Naive thymus-derived CD8-positive, alpha-beta T cell (primary cell): ENCODE measurements at regions not wholly inside any gene's neighbourhood (a gene's known extent, or its start where the extent isn't known, plus 50 kb on each side); places are given as distances from the start of the nearest gene placed in this dataset.
"Not testable (repeated sequence)": the region's sequence is repeated elsewhere in the genome, so short reads cannot be mapped to it uniquely, and the experiment has no call there.

Experiments used
- ATAC-seq, 2 donors: fragments of 150-1000 bp; cut with Tn5 transposase in 1 of 2; sonication (Bioruptor Pico), chemical (Tn5 transposase) in 1 of 2; 1 replicate in 1 of 2; 2 replicates in 1 of 2; pipeline ENCODE4 v1.10.0; 2021; ENCODE audit warnings: mild to moderate bottlenecking in 2 of 2, moderate library complexity in 2 of 2
- POLR2A ChIA-PET: fragments of 350-600 bp; sonication (Branson Sonifier 250); formaldehyde crosslinking; loops from one replicate; lab custom pipeline; 2021; ENCODE audit warnings: antibody characterized with exemption; lab: Charles Lee
- DNase-seq, 10 donors: peaks; one replicate each; pipeline versions ENCODE4 v3.0.0 to v3.0.0-alpha.2; 2020 to 2022
- H3K27ac Mint-ChIP-seq, 10 donors: one replicate each; pipeline ENCODE4 v1.8.0; 2020 to 2022; ENCODE audit warnings: mild to moderate bottlenecking in 10 of 10, mixed read lengths in 10 of 10, moderate library complexity in 4 of 10, inconsistent platforms in 1 of 10
- H3K27me3 Mint-ChIP-seq, 5 donors: one replicate each; pipeline ENCODE4 v1.8.0; 2021 to 2022; ENCODE audit warnings: mixed read lengths in 5 of 5
- H3K36me3 Mint-ChIP-seq, 3 donors: one replicate each; pipeline ENCODE4 v1.8.0; 2020 to 2022; ENCODE audit warnings: mixed read lengths in 3 of 3, mild to moderate bottlenecking in 2 of 3, inconsistent platforms in 1 of 3
- H3K4me1 Mint-ChIP-seq, 4 donors: one replicate each; pipeline ENCODE4 v1.8.0; 2021 to 2022; ENCODE audit warnings: mixed read lengths in 4 of 4
- H3K4me3 Mint-ChIP-seq, 10 donors: one replicate each; pipeline ENCODE4 v1.8.0; 2020 to 2022; ENCODE audit warnings: mild to moderate bottlenecking in 10 of 10, mixed read lengths in 10 of 10, moderate library complexity in 6 of 10, inconsistent platforms in 1 of 10
- H3K9me3 Mint-ChIP-seq, 9 donors: one replicate each; pipeline ENCODE4 v1.8.0; 2020 to 2022; ENCODE audit warnings: mixed read lengths in 9 of 9, mild to moderate bottlenecking in 3 of 9, inconsistent platforms in 1 of 9, moderate library complexity in 1 of 9

- no peaks in the 10 kb centered on the region for H3K27me3 Mint-ChIP-seq
- POLR2A ChIA-PET = no interaction called here
- no peaks in the 10 kb centered on the region for H3K36me3 Mint-ChIP-seq
- H3K4me1 Mint-ChIP-seq = no peaks in the 10 kb centered on the region
- H3K27ac Mint-ChIP-seq = no peak overlapping the region
- ATAC-seq (no peak), DNase-seq (no peak)
- H3K4me3 Mint-ChIP-seq = no peak overlapping the region
- H3K9me3 Mint-ChIP-seq = peaks cover 0 to 5% (median 0%) of the 10 kb centered on the region in 9 donors
These were observed 154.8 kb upstream of the CYLC2 start for GRCh38 chr9:102840335-102840734.

- ATAC-seq = no peak
- Mint-ChIP-seq H3K27ac (no peak overlapping the region), H3K27me3 (no peaks in the 10 kb centered on the region), H3K36me3 (no peaks in the 10 kb centered on the region), H3K9me3 (peaks cover 0 to 5% (median 0%) of the 10 kb centered on the region in 9 donors), H3K4me1 (no peaks in the 10 kb centered on the region), H3K4me3 (no peak overlapping the region)
- DNase-seq = no peak
- POLR2A ChIA-PET = no interaction called here
These were observed 162.3 kb upstream of the CYLC2 start for GRCh38 chr9:102832814-102833213.

- H3K9me3 Mint-ChIP-seq = peaks cover 0 to 15% (median 8%) of the 10 kb centered on the region in 9 donors
- no peak for ATAC-seq
- no peaks in the 10 kb centered on the region for H3K4me1 Mint-ChIP-seq
- POLR2A ChIA-PET = no interaction called here
- peaks cover 0 to 5% (median 0%) of the 10 kb centered on the region in 3 donors for H3K36me3 Mint-ChIP-seq
- no peaks in the 10 kb centered on the region for H3K27me3 Mint-ChIP-seq
- no peak overlapping the region for H3K27ac Mint-ChIP-seq
- H3K4me3 Mint-ChIP-seq = no peak overlapping the region
- DNase-seq = no peak
These were observed 198.9 kb upstream of the CYLC2 start for GRCh38 chr9:102796244-102796643.

- Mint-ChIP-seq H3K4me1 (no peaks in the 10 kb centered on the region), H3K36me3 (peaks cover 0 to 5% (median 0%) of the 10 kb centered on the region in 3 donors), H3K4me3 (no peak overlapping the region), H3K9me3 (peaks cover 0 to 15% (median 7%) of the 10 kb centered on the region in 9 donors), H3K27me3 (no peaks in the 10 kb centered on the region), H3K27ac (no peak overlapping the region)
- ATAC-seq (no peak), DNase-seq (no peak)
- POLR2A ChIA-PET = no interaction called here
These were observed 199.6 kb upstream of the CYLC2 start for GRCh38 chr9:102795532-102795931.

GRCh38 chr9:102779356-102779755 lies 215.8 kb upstream of the CYLC2 start:
- Mint-ChIP-seq H3K9me3 (peaks cover 0 to 13% (median 6%) of the 10 kb centered on the region in 9 donors), H3K4me1 (no peaks in the 10 kb centered on the region), H3K27me3 (no peaks in the 10 kb centered on the region), H3K27ac (no peak overlapping the region), H3K4me3 (no peak overlapping the region), H3K36me3 (no peaks in the 10 kb centered on the region)
- ATAC-seq (no peak), DNase-seq (no peak)
- POLR2A ChIA-PET = no interaction called here

- ATAC-seq (no peak), DNase-seq (no peak)
- H3K4me1 Mint-ChIP-seq = no peaks in the 10 kb centered on the region
- peaks cover 0 to 13% (median 6%) of the 10 kb centered on the region in 9 donors for H3K9me3 Mint-ChIP-seq
- H3K27ac Mint-ChIP-seq = no peak overlapping the region
- no peak overlapping the region for H3K4me3 Mint-ChIP-seq
- H3K27me3 Mint-ChIP-seq = no peaks in the 10 kb centered on the region
- POLR2A ChIA-PET = no interaction called here
- H3K36me3 Mint-ChIP-seq = no peaks in the 10 kb centered on the region
These were observed 216.4 kb upstream of the CYLC2 start for GRCh38 chr9:102778746-102779145.

GRCh38 chr9:102770704-102771103 lies 224.4 kb upstream of the CYLC2 start:
- H3K4me1 Mint-ChIP-seq = no peaks in the 10 kb centered on the region
- H3K36me3 Mint-ChIP-seq = no peaks in the 10 kb centered on the region
- POLR2A ChIA-PET = no interaction called here
- no peak for DNase-seq
- H3K4me3 Mint-ChIP-seq = no peak overlapping the region
- H3K27me3 Mint-ChIP-seq = no peaks in the 10 kb centered on the region
- no peak overlapping the region for H3K27ac Mint-ChIP-seq
- H3K9me3 Mint-ChIP-seq = peaks cover 0 to 9% (median 1%) of the 10 kb centered on the region in 9 donors
- no peak for ATAC-seq

GRCh38 chr9:102769307-102769706 lies 225.8 kb upstream of the CYLC2 start:
- H3K27ac Mint-ChIP-seq = no peak overlapping the region
- H3K36me3 Mint-ChIP-seq = no peaks in the 10 kb centered on the region
- POLR2A ChIA-PET = no interaction called here
- H3K4me1 Mint-ChIP-seq = no peaks in the 10 kb centered on the region
- DNase-seq (no peak), ATAC-seq (no peak)
- H3K4me3 Mint-ChIP-seq = no peak overlapping the region
- H3K9me3 Mint-ChIP-seq = peaks cover 0 to 11% (median 1%) of the 10 kb centered on the region in 9 donors
- H3K27me3 Mint-ChIP-seq = no peaks in the 10 kb centered on the region

GRCh38 chr9:102768002-102768401 lies 227.1 kb upstream of the CYLC2 start:
- Mint-ChIP-seq H3K27me3 (no peaks in the 10 kb centered on the region), H3K9me3 (peaks cover 0 to 16% (median 7%) of the 10 kb centered on the region in 9 donors), H3K36me3 (no peaks in the 10 kb centered on the region), H3K27ac (no peak overlapping the region), H3K4me1 (no peaks in the 10 kb centered on the region), H3K4me3 (no peak overlapping the region)
- ATAC-seq (no peak), DNase-seq (no peak)
- POLR2A ChIA-PET = no interaction called here

GRCh38 chr9:102767076-102767475 lies 228.1 kb upstream of the CYLC2 start:
- ATAC-seq (no peak), DNase-seq (no peak)
- Mint-ChIP-seq H3K36me3 (no peaks in the 10 kb centered on the region), H3K27ac (no peak overlapping the region), H3K4me1 (no peaks in the 10 kb centered on the region), H3K4me3 (no peak overlapping the region), H3K27me3 (no peaks in the 10 kb centered on the region), H3K9me3 (peaks cover 0 to 16% (median 9%) of the 10 kb centered on the region in 9 donors)
- POLR2A ChIA-PET = no interaction called here

GRCh38 chr9:102740578-102740977 lies 254.6 kb upstream of the CYLC2 start:
- Mint-ChIP-seq H3K36me3 (no peaks in the 10 kb centered on the region), H3K9me3 (peaks cover 5 to 45% (median 11%) of the 10 kb centered on the region in 9 donors), H3K4me3 (no peak overlapping the region), H3K27me3 (no peaks in the 10 kb centered on the region), H3K27ac (no peak overlapping the region), H3K4me1 (no peaks in the 10 kb centered on the region)
- no peak for ATAC-seq
- POLR2A ChIA-PET = no interaction called here
- DNase-seq = no peak

GRCh38 chr9:102728946-102729345 lies 266.2 kb upstream of the CYLC2 start:
- no peaks in the 10 kb centered on the region for H3K27me3 Mint-ChIP-seq
- H3K4me3 Mint-ChIP-seq = no peak overlapping the region
- peaks cover 0 to 27% (median 14%) of the 10 kb centered on the region in 9 donors for H3K9me3 Mint-ChIP-seq
- H3K36me3 Mint-ChIP-seq = peaks cover 0 to 10% (median 0%) of the 10 kb centered on the region in 3 donors
- no peaks in the 10 kb centered on the region for H3K4me1 Mint-ChIP-seq
- POLR2A ChIA-PET = no interaction called here
- DNase-seq = no peak
- no peak overlapping the region for H3K27ac Mint-ChIP-seq
- no peak for ATAC-seq

- Mint-ChIP-seq H3K36me3 (no peaks in the 10 kb centered on the region), H3K27ac (no peak overlapping the region), H3K9me3 (peaks cover 0 to 61% (median 15%) of the 10 kb centered on the region in 9 donors), H3K4me3 (no peak overlapping the region), H3K27me3 (no peaks in the 10 kb centered on the region), H3K4me1 (no peaks in the 10 kb centered on the region)
- DNase-seq (no peak), ATAC-seq (no peak)
- POLR2A ChIA-PET = no interaction called here
These were observed 280.9 kb upstream of the CYLC2 start for GRCh38 chr9:102714184-102714583.

GRCh38 chr9:102712910-102713309 lies 282.2 kb upstream of the CYLC2 start:
- H3K36me3 Mint-ChIP-seq, ATAC-seq, H3K4me1 Mint-ChIP-seq, H3K4me3 Mint-ChIP-seq, DNase-seq, H3K27me3 Mint-ChIP-seq, POLR2A ChIA-PET, H3K27ac Mint-ChIP-seq: not testable (repeated sequence)
- H3K9me3 Mint-ChIP-seq = peaks cover 0 to 51% (median 13%) of the 10 kb centered on the region in 9 donors
